A549 (cell line): ENCODE measurements at regions not wholly inside any gene's neighbourhood (a gene's known extent, or its start where the extent isn't known, plus 50 kb on each side); places are given as distances from the start of the nearest gene placed in this dataset.

ENCODE experiments used
- ATAC-seq, 2 experiments: fragments of 200-7000 bp in 1 of 2; fragments of >200 bp in 1 of 2; cut with Nextera tagmentation in 1 of 2; cut with Tn5 transposase in 1 of 2; 3 replicates each; pipeline versions ENCODE4 v1.8.0 to v1.9.1; 2018 to 2020; ENCODE audit warnings: mild to moderate bottlenecking in 1 of 2, moderate library complexity in 1 of 2
- CTCF ChIA-PET: fragments of 300-600 bp; sonication (Branson Sonifier 250); formaldehyde crosslinking; extraction: SDS; loops from one replicate; lab custom pipeline; 2021; ENCODE audit warnings: antibody characterized with exemption, inconsistent platforms; lab: Yijun Ruan, JAX
- POLR2A ChIA-PET: fragments of 350-600 bp; formaldehyde crosslinking; extraction: SDS; loops from one replicate; lab custom pipeline; 2021; ENCODE audit warnings: antibody characterized with exemption, inconsistent platforms; lab: Yijun Ruan, JAX
- DNase-seq, 2 experiments: peaks; one replicate each; pipeline versions ENCODE4 v3.0.0 to v3.0.0-alpha.2; 2011 to 2016; ENCODE audit warnings: low read depth in 1 of 2, low spot score in 1 of 2
- FAIRE-seq: peaks from 2 replicates; lab custom pipeline; 2011; peaks lifted over from hg19 to GRCh38; lab: Jason Lieb, UNC
- H3K27ac ChIP-seq, 2 experiments: fragments of >200 bp; sonication (Bioruptor Twin); formaldehyde crosslinking; 3 replicates each; pipeline ENCODE4 v1.5.1; 2016 to 2017
- H3K4me1 ChIP-seq: fragments of >200 bp; sonication (Bioruptor Twin); formaldehyde crosslinking; 3 replicates; pipeline ENCODE4 v1.6.1; 2016
- H3K4me2 ChIP-seq: fragments of >200 bp; sonication (Bioruptor Twin); formaldehyde crosslinking; 3 replicates; pipeline ENCODE4 v1.6.1; 2016
- H3K4me3 ChIP-seq: fragments of >200 bp; sonication (Bioruptor Twin); formaldehyde crosslinking; 3 replicates; pipeline ENCODE4 v1.5.1; 2016
- H3K9me3 ChIP-seq: fragments of >200 bp; sonication (Bioruptor Twin); formaldehyde crosslinking; 3 replicates; pipeline ENCODE4 v1.6.1; 2016
- BHLHE40 ChIP-seq: IDR thresholded peaks from 2 replicates; pipeline ENCODE4 v1.6.1; 2012; ENCODE audit warnings: low read depth, low read length, inconsistent platforms
- CEBPB ChIP-seq, 2 experiments: fragments of >200 bp in 1 of 2; sonication (Bioruptor Twin) in 1 of 2; formaldehyde crosslinking in 1 of 2; IDR thresholded peaks; 2 replicates each; pipeline ENCODE4 v1.6.1; 2012 to 2016
- CHD2 ChIP-seq: fragments of 150-350 bp; IDR thresholded peaks from 2 replicates; pipeline ENCODE4 v1.6.1; 2014; ENCODE audit warnings: low read length; ENCODE audit not compliant: partially characterized antibody
- CHD4 ChIP-seq: fragments of 200-600 bp; sonication (generic); IDR thresholded peaks from 2 replicates; pipeline ENCODE4 v1.6.1; 2016; ENCODE audit warnings: antibody characterized with exemption, mild to moderate bottlenecking, borderline replicate concordance
- EHF ChIP-seq: fragments of 250-450 bp; sonication (Bioruptor Pico); IDR thresholded peaks from 2 replicates; pipeline ENCODE4 v1.5.0; 2020; ENCODE audit warnings: mild to moderate bottlenecking
- FOSB ChIP-seq: fragments of 250-450 bp; sonication (Bioruptor Pico); IDR thresholded peaks from 2 replicates; pipeline ENCODE4 v1.5.0; 2020; ENCODE audit warnings: mild to moderate bottlenecking, moderate library complexity
- HDAC2 ChIP-seq: fragments of 200-600 bp; sonication (generic); IDR thresholded peaks from 2 replicates; pipeline ENCODE4 v1.6.1; 2016
- HEYL ChIP-seq: fragments of 250-450 bp; sonication (Bioruptor Pico); IDR thresholded peaks from 2 replicates; pipeline ENCODE4 v1.8.0; 2021; ENCODE audit warnings: mild to moderate bottlenecking, moderate library complexity
- HOXB5 ChIP-seq: fragments of 250-450 bp; sonication (Bioruptor Pico); IDR thresholded peaks from 2 replicates; pipeline ENCODE4 v1.5.0; 2020; ENCODE audit warnings: mild to moderate bottlenecking, moderate library complexity
- MYC ChIP-seq: IDR thresholded peaks from 2 replicates; pipeline ENCODE4 v1.6.1; 2012; ENCODE audit warnings: mild to moderate bottlenecking, inconsistent platforms, low read length, improper control_type of control experiment, borderline replicate concordance
- NR3C1 ChIP-seq: fragments of >200 bp; sonication (Bioruptor Twin); formaldehyde crosslinking; IDR thresholded peaks from 3 replicates; pipeline ENCODE4 v1.6.1; 2017
- PHF8 ChIP-seq: fragments of 200-600 bp; sonication (generic); IDR thresholded peaks from 2 replicates; pipeline ENCODE4 v1.6.1; 2016; ENCODE audit warnings: low read depth, mild to moderate bottlenecking, antibody characterized with exemption, moderate library complexity, borderline replicate concordance
- POLR2AphosphoS2 ChIP-seq: conservative IDR thresholded peaks from 2 replicates; pipeline ENCODE4 v1.6.1; 2012; ENCODE audit warnings: low read length, improper control_type of control experiment, inconsistent platforms
- RCOR1 ChIP-seq: fragments of 150-350 bp; IDR thresholded peaks from 2 replicates; pipeline ENCODE4 v1.6.1; 2014; ENCODE audit warnings: antibody characterized with exemption, low read length, low read depth
- RNF2 ChIP-seq: fragments of 200-600 bp; sonication (generic); IDR thresholded peaks from 2 replicates; pipeline ENCODE4 v1.6.1; 2016; ENCODE audit warnings: low read depth, mild to moderate bottlenecking, antibody characterized with exemption, moderate library complexity, borderline replicate concordance
- SREBF2 ChIP-seq: fragments of 450-650 bp; IDR thresholded peaks from 2 replicates; pipeline ENCODE4 v1.6.1; 2014; ENCODE audit warnings: mild to moderate bottlenecking, moderate library complexity
- USF2 ChIP-seq: fragments of 450-650 bp; IDR thresholded peaks from 2 replicates; pipeline ENCODE4 v1.6.1; 2014; ENCODE audit warnings: antibody characterized with exemption
- ZC3H11A ChIP-seq: fragments of 450-650 bp; IDR thresholded peaks from 2 replicates; pipeline ENCODE4 v1.6.1; 2014; ENCODE audit warnings: antibody characterized with exemption, mild to moderate bottlenecking
- ZNF302 ChIP-seq: fragments of 250-450 bp; sonication (Bioruptor Pico); IDR thresholded peaks from 2 replicates; pipeline ENCODE4 v1.9.0; 2021; ENCODE audit warnings: inconsistent platforms, mild to moderate bottlenecking, moderate library complexity
- ZSCAN20 ChIP-seq: fragments of 250-450 bp; sonication (Bioruptor Pico); IDR thresholded peaks from 2 replicates; pipeline ENCODE4 v1.8.0; 2022; ENCODE audit warnings: mild to moderate bottlenecking, moderate library complexity
- WGBS: methylation state at CpG from one replicate; pipeline ENCODE4 v1.1.6; 2017; ENCODE audit errors: missing lambda C conversion rate; 5-methylcytosine and 5-hydroxymethylcytosine counted together
- TF ChIP-seq, protein P1 (sequence below): IDR thresholded peaks from 2 replicates; pipeline ENCODE4 v1.6.1; 2012; ENCODE audit warnings: low read depth, borderline replicate concordance

GRCh38 chr5:167816864-167817263, 474.6 kb upstream of the WWC1 start:
- TF ChIP-seq ZSCAN20 (CRISPR knock-in tag), result no peak
- TF ChIP-seq BHLHE40, result no peak
- no peak for TF ChIP-seq ZC3H11A
- TF ChIP-seq NR3C1, result no peak
- no peak for TF ChIP-seq RNF2
- no peak for TF ChIP-seq MYC
- TF ChIP-seq POLR2AphosphoS2, result no peak
- TF ChIP-seq CHD4, result no peak
- Histone ChIP-seq H3K4me2 (no peak overlapping the region), H3K4me3 (no peak overlapping the region), H3K9me3 (no peaks in the 10 kb centered on the region), H3K27ac (no peak overlapping the region), H3K4me1 (peaks cover 15% of the 10 kb centered on the region)
- ChIA-PET POLR2A (no interaction called here), CTCF (no interaction called here)
- WGBS, result 53% methylated on average over 4 of the region's 4 CpGs
- no peak for ATAC-seq
- peak; percentile 84 for FAIRE-seq
- DNase-seq, result no peak

GRCh38 chr5:167819406-167819805, 472.0 kb upstream of the WWC1 start:
- Histone ChIP-seq H3K9me3 (no peaks in the 10 kb centered on the region), H3K27ac (no peak overlapping the region), H3K4me3 (no peak overlapping the region), H3K4me2 (no peak overlapping the region), H3K4me1 (no peaks in the 10 kb centered on the region)
- ATAC-seq (no peak), DNase-seq (no peak), FAIRE-seq (no peak)
- TF ChIP-seq HEYL (CRISPR knock-in tag), result no peak
- TF ChIP-seq CHD2, result no peak
- TF ChIP-seq POLR2AphosphoS2, result no peak
- TF ChIP-seq RNF2, result no peak
- TF ChIP-seq ZNF302 (CRISPR knock-in tag), result no peak
- TF ChIP-seq, protein P1, sequence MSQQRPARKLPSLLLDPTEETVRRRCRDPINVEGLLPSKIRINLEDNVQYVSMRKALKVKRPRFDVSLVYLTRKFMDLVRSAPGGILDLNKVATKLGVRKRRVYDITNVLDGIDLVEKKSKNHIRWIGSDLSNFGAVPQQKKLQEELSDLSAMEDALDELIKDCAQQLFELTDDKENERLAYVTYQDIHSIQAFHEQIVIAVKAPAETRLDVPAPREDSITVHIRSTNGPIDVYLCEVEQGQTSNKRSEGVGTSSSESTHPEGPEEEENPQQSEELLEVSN, result no peak
- no peak for TF ChIP-seq NR3C1
- no peak for TF ChIP-seq BHLHE40
- no peak for TF ChIP-seq USF2
- no peak for TF ChIP-seq EHF (CRISPR knock-in tag)
- TF ChIP-seq FOSB, result no peak
- TF ChIP-seq HDAC2, result no peak
- WGBS, result 13% methylated on average over 3 of the region's 3 CpGs
- CTCF ChIA-PET, result no interaction called here
- POLR2A ChIA-PET, result no interaction called here

GRCh38 chr5:167820101-167820990, 471.1 kb upstream of the WWC1 start:
- TF ChIP-seq RCOR1, result no peak
- TF ChIP-seq EHF (CRISPR knock-in tag), result no peak
- TF ChIP-seq SREBF2, result no peak
- TF ChIP-seq ZNF302 (CRISPR knock-in tag), result no peak
- TF ChIP-seq PHF8, result no peak
- no peak for TF ChIP-seq HEYL (CRISPR knock-in tag)
- no peak for TF ChIP-seq HOXB5 (CRISPR knock-in tag)
- no peak for TF ChIP-seq CEBPB (IDR thresholded peaks at IDR 0.05)
- POLR2A ChIA-PET, result no interaction called here
- DNase-seq (no peak), ATAC-seq (no peak), FAIRE-seq (no peak)
- WGBS, result 54% methylated on average over 12 of the region's 12 CpGs
- Histone ChIP-seq H3K4me2 (no peak overlapping the region), H3K27ac (no peak overlapping the region), H3K9me3 (no peaks in the 10 kb centered on the region), H3K4me3 (no peak overlapping the region), H3K4me1 (no peaks in the 10 kb centered on the region)
- CTCF ChIA-PET, result no interaction called here
